ENCODE measurements at regions not wholly inside any gene's neighbourhood (a gene's known extent, or its start where the extent isn't known, plus 50 kb on each side); places are given as distances from the start of the nearest gene placed in this dataset.

DNA sequence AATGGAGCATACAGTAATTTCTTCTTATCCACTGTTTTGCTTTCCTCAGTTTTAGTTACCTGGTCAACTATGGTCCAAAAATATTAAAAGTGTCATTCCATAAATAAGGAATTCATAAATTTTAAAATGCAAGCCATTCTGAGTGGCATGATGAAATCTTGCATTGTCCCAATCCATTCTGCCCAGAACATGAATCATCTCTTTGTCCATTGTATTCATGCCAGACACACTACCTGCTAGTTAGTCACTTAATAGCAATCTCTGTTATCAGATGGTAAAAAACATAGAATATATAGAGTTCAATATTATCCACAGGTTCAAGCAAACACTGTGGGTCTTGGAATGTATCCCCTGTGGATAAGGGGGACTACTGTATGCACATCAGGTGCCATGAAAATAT, 872.2 kb upstream of the NXPH2 start:
- no peaks in the 10 kb centered on the region for H3K9me3 ChIP-seq
- intact Hi-C loops (cut with DNase I; ENCODE audit: low total_unique reads) = no loop called here
- H3K27me3 ChIP-seq = no peaks in the 10 kb centered on the region
- TF ChIP-seq POLR2A (IDR thresholded peaks at IDR 0.05) = no peak
- TF ChIP-seq, protein P1, sequence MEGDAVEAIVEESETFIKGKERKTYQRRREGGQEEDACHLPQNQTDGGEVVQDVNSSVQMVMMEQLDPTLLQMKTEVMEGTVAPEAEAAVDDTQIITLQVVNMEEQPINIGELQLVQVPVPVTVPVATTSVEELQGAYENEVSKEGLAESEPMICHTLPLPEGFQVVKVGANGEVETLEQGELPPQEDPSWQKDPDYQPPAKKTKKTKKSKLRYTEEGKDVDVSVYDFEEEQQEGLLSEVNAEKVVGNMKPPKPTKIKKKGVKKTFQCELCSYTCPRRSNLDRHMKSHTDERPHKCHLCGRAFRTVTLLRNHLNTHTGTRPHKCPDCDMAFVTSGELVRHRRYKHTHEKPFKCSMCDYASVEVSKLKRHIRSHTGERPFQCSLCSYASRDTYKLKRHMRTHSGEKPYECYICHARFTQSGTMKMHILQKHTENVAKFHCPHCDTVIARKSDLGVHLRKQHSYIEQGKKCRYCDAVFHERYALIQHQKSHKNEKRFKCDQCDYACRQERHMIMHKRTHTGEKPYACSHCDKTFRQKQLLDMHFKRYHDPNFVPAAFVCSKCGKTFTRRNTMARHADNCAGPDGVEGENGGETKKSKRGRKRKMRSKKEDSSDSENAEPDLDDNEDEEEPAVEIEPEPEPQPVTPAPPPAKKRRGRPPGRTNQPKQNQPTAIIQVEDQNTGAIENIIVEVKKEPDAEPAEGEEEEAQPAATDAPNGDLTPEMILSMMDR (IDR thresholded peaks at IDR 0.05) = no peak
- H3K4me1 ChIP-seq = no peaks in the 10 kb centered on the region
- no peak overlapping the region for H3K27ac ChIP-seq
- H3K4me3 ChIP-seq = no peak overlapping the region
- H3K36me3 ChIP-seq (ENCODE audit: low read depth, missing control alignments) = no peaks in the 10 kb centered on the region
- DNase-seq = no peak

- no peak overlapping the region for H3K4me3 ChIP-seq
- H3K4me1 ChIP-seq = no peaks in the 10 kb centered on the region
- no peaks in the 10 kb centered on the region for H3K36me3 ChIP-seq (ENCODE audit: low read depth, missing control alignments)
- intact Hi-C loops (cut with DNase I; ENCODE audit: low total_unique reads) = no loop called here
- H3K27ac ChIP-seq = no peak overlapping the region
- H3K27me3 ChIP-seq = no peaks in the 10 kb centered on the region
- no peaks in the 10 kb centered on the region for H3K9me3 ChIP-seq
- TF ChIP-seq POLR2A (IDR thresholded peaks at IDR 0.05) = no peak
- TF ChIP-seq, protein P1 (IDR thresholded peaks at IDR 0.05) = no peak
- no peak for DNase-seq
Observed at GRCh38 chr2:139645617-139646016, 865.4 kb upstream of the NXPH2 start.

GRCh38 chr2:139643139-139643538, 862.9 kb upstream of the NXPH2 start:
- no peaks in the 10 kb centered on the region for H3K27me3 ChIP-seq
- intact Hi-C loops (cut with DNase I; ENCODE audit: low total_unique reads) = no loop called here
- H3K27ac ChIP-seq = no peak overlapping the region
- no peaks in the 10 kb centered on the region for H3K4me1 ChIP-seq
- no peaks in the 10 kb centered on the region for H3K36me3 ChIP-seq (ENCODE audit: low read depth, missing control alignments)
- no peak for TF ChIP-seq POLR2A (IDR thresholded peaks at IDR 0.05)
- TF ChIP-seq, protein P1 (IDR thresholded peaks at IDR 0.05) = no peak
- no peak for DNase-seq
- H3K9me3 ChIP-seq = no peaks in the 10 kb centered on the region
- H3K4me3 ChIP-seq = no peak overlapping the region

GRCh38 chr2:139631966-139632365, 851.8 kb upstream of the NXPH2 start:
- TF ChIP-seq POLR2A (IDR thresholded peaks at IDR 0.05) = no peak
- TF ChIP-seq, protein P1 (IDR thresholded peaks at IDR 0.05) = no peak
- 21 to 30% methylated on average over 1 of the region's 1 CpG for WGBS, 2 donors

DNA sequence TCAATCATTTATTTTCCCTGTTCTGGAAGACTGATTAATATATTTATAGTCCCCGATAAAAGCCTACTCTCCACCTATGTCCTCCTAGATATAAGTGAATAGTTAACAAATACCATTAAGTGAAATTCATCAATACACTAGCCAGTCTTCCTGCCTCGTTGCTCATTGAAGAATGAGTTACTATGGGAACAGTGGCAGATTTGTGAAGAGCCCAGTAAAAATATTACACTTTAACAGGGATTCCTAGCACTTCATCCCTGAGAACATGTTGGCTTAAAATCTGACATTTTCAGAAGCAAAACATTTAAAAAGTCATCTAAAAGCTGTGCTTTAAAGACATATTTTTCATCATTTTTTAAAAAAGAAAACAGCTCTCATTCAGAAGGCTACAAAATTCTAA, 848.7 kb upstream of the NXPH2 start:
- Histone ChIP-seq H3K9me3 (no peaks in the 10 kb centered on the region), H3K4me3 (no peak overlapping the region), H3K36me3 (ENCODE audit: low read depth, missing control alignments) (no peaks in the 10 kb centered on the region), H3K27me3 (no peaks in the 10 kb centered on the region), H3K4me1 (no peaks in the 10 kb centered on the region), H3K27ac (no peak overlapping the region)
- 61 to 66% methylated on average over 2 of the region's 2 CpGs for WGBS, 2 donors
- TF ChIP-seq POLR2A (IDR thresholded peaks at IDR 0.05) = no peak
- TF ChIP-seq, protein P1 (IDR thresholded peaks at IDR 0.05) = no peak
- intact Hi-C loops (cut with DNase I; ENCODE audit: low total_unique reads) = no loop called here
- no peak for DNase-seq

More at GRCh38 chr2:139631966-139632365, 851.8 kb upstream of the NXPH2 start:
- H3K4me3 ChIP-seq = no peak overlapping the region
- DNase-seq = no peak
- intact Hi-C loops (cut with DNase I; ENCODE audit: low total_unique reads) = no loop called here
- H3K9me3 ChIP-seq = no peaks in the 10 kb centered on the region
- H3K27ac ChIP-seq = no peak overlapping the region
- no peaks in the 10 kb centered on the region for H3K36me3 ChIP-seq (ENCODE audit: low read depth, missing control alignments)
- H3K27me3 ChIP-seq = no peaks in the 10 kb centered on the region
- no peaks in the 10 kb centered on the region for H3K4me1 ChIP-seq

Data from testis (tissue), 2 donors.